ENCODE measurements at regions not wholly inside any gene's neighbourhood (a gene's known extent, or its start where the extent isn't known, plus 50 kb on each side); places are given as distances from the start of the nearest gene placed in this dataset.

DNA sequence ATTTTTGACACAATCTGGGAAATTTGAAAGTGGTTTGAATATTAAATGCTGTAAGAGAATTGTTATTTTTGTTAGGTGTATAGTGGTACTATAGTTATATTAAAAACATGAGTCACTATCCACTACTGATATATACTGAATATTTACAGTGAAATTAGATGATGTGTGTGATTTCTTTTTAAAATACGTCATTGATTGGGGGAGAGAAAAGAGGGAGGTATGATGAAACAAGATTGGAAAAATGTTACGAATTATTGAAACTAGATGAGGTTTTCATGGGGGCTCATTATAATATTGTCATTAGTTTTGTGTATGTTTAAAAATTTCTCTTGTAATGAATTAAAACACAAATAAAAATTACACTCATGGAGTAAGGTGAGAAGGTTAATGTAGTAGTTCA is 571.4 kb downstream of the HTR7 start:
- DNase-seq (ENCODE audit: low read depth) (no peak), FAIRE-seq (no peak)
- H3K4me3 Mint-ChIP-seq (ENCODE audit: unreplicated experiment) = no peak overlapping the region
- H3K4me1 ChIP-seq (ENCODE audit: insufficient read depth, low read length) = peaks cover 8% of the 10 kb centered on the region
- H2AFZ ChIP-seq (ENCODE audit: low read depth, low read length) = no peak overlapping the region
- H3K9ac ChIP-seq (ENCODE audit: low read length) = no peak overlapping the region
- no peak overlapping the region for H3K4me3 ChIP-seq (ENCODE audit: insufficient read depth, low read depth, low read length)
- no peaks in the 10 kb centered on the region for H4K20me1 ChIP-seq (ENCODE audit: insufficient read depth, low read length)
- no peak for TF ChIP-seq CTCF (IDR thresholded peaks at IDR 0.05; ENCODE audit: insufficient read depth, low read depth, low read length)
- no peak for TF ChIP-seq EZH2 (IDR thresholded peaks at IDR 0.05; ENCODE audit: insufficient read depth, low read length)
- no peaks in the 10 kb centered on the region for H3K27me3 ChIP-seq (ENCODE audit: insufficient read depth, low read length)
- no peak overlapping the region for H3K27ac ChIP-seq (ENCODE audit: low read depth, low read length)
- H3K36me3 Mint-ChIP-seq (ENCODE audit: low read depth, unreplicated experiment) = no peaks in the 10 kb centered on the region
- H3K9me3 Mint-ChIP-seq (ENCODE audit: unreplicated experiment) = no peaks in the 10 kb centered on the region
- H3K27ac Mint-ChIP-seq (ENCODE audit: unreplicated experiment) = no peak overlapping the region
- H3K4me1 Mint-ChIP-seq (ENCODE audit: low read depth, unreplicated experiment) = peaks cover 6% of the 10 kb centered on the region
- H3K36me3 ChIP-seq (ENCODE audit: insufficient read depth, low read length) = no peaks in the 10 kb centered on the region
- H3K9me3 ChIP-seq (ENCODE audit: insufficient read depth, low read depth, low read length) = no peaks in the 10 kb centered on the region
- no peaks in the 10 kb centered on the region for H3K79me2 ChIP-seq (ENCODE audit: insufficient read depth, low read length)
- no peaks in the 10 kb centered on the region for H3K27me3 Mint-ChIP-seq (ENCODE audit: low read depth, unreplicated experiment)
- H3K4me2 ChIP-seq (ENCODE audit: low read length) = no peak overlapping the region

- Histone ChIP-seq H2AFZ (ENCODE audit: low read depth, low read length) (no peak overlapping the region), H3K9me3 (ENCODE audit: insufficient read depth, low read depth, low read length) (no peaks in the 10 kb centered on the region), H3K79me2 (ENCODE audit: insufficient read depth, low read length) (no peaks in the 10 kb centered on the region), H3K4me3 (ENCODE audit: insufficient read depth, low read depth, low read length) (no peak overlapping the region), H3K9ac (ENCODE audit: low read length) (no peak overlapping the region), H3K4me2 (ENCODE audit: low read length) (no peak overlapping the region), H3K27me3 (ENCODE audit: insufficient read depth, low read length) (no peaks in the 10 kb centered on the region), H3K36me3 (ENCODE audit: insufficient read depth, low read length) (no peaks in the 10 kb centered on the region), H3K27ac (ENCODE audit: low read depth, low read length) (no peak overlapping the region), H4K20me1 (ENCODE audit: insufficient read depth, low read length) (no peaks in the 10 kb centered on the region), H3K4me1 (ENCODE audit: insufficient read depth, low read length) (peaks cover 8% of the 10 kb centered on the region)
- Mint-ChIP-seq H3K9me3 (ENCODE audit: unreplicated experiment) (no peaks in the 10 kb centered on the region), H3K36me3 (ENCODE audit: low read depth, unreplicated experiment) (no peaks in the 10 kb centered on the region), H3K4me3 (ENCODE audit: unreplicated experiment) (no peak overlapping the region), H3K4me1 (ENCODE audit: low read depth, unreplicated experiment) (peaks cover 6% of the 10 kb centered on the region), H3K27ac (ENCODE audit: unreplicated experiment) (no peak overlapping the region), H3K27me3 (ENCODE audit: low read depth, unreplicated experiment) (no peaks in the 10 kb centered on the region)
- DNase-seq (ENCODE audit: low read depth) = no peak
- FAIRE-seq = no peak
- TF ChIP-seq EZH2 (IDR thresholded peaks at IDR 0.05; ENCODE audit: insufficient read depth, low read length) (no peak), CTCF (IDR thresholded peaks at IDR 0.05; ENCODE audit: insufficient read depth, low read depth, low read length) (no peak)
These were observed 570.9 kb downstream of the HTR7 start for GRCh38 chr10:90286941-90287340.

DNA sequence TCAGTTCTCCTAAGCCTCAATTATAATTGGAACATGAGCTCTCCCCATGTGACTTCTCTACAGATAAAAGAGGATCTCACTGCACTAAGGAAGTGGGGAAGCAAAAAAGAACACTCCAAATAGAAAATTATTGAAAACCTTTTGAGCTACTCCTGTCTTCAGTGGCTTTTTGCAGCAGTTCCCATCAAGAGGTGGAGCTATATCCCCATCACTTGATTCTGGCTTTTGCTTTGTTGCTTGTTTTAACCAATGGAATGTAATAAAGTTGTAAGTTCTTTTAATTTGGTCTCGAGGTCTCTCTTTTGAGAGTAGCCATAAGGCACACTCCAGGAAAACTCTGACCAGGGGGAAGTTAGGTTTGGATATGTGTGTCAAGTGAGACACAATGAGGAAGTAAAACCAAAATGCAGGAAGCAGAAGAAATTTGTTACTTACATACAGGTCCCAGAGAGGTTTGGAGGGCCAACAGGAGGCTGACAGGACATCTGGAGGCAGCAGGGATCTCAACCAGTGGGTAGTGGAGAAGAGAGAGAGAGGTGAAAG is 569.4 kb downstream of the HTR7 start:
- no peak overlapping the region for H3K27ac Mint-ChIP-seq (ENCODE audit: unreplicated experiment)
- TF ChIP-seq CTCF (IDR thresholded peaks at IDR 0.05; ENCODE audit: insufficient read depth, low read depth, low read length) (peak; percentile 41), EZH2 (IDR thresholded peaks at IDR 0.05; ENCODE audit: insufficient read depth, low read length) (no peak)
- DNase-seq (ENCODE audit: low read depth) = peak; percentile 31

More for the DNA sequence above, 569.4 kb downstream of the HTR7 start:
- Mint-ChIP-seq H3K4me1 (ENCODE audit: low read depth, unreplicated experiment) (peaks cover 6% of the 10 kb centered on the region), H3K9me3 (ENCODE audit: unreplicated experiment) (no peaks in the 10 kb centered on the region), H3K4me3 (ENCODE audit: unreplicated experiment) (no peak overlapping the region), H3K27me3 (ENCODE audit: low read depth, unreplicated experiment) (no peaks in the 10 kb centered on the region), H3K36me3 (ENCODE audit: low read depth, unreplicated experiment) (no peaks in the 10 kb centered on the region)
- H3K4me1 ChIP-seq (ENCODE audit: insufficient read depth, low read length) = peaks cover 8% of the 10 kb centered on the region
- H3K27ac ChIP-seq (ENCODE audit: low read depth, low read length) = no peak overlapping the region
- H3K9ac ChIP-seq (ENCODE audit: low read length) = no peak overlapping the region
- H3K79me2 ChIP-seq (ENCODE audit: insufficient read depth, low read length) = no peaks in the 10 kb centered on the region
- no peaks in the 10 kb centered on the region for H3K27me3 ChIP-seq (ENCODE audit: insufficient read depth, low read length)
- peak overlapping the region; percentile 3 for H3K4me2 ChIP-seq (ENCODE audit: low read length)
- no peaks in the 10 kb centered on the region for H3K36me3 ChIP-seq (ENCODE audit: insufficient read depth, low read length)
- FAIRE-seq = no peak
- no peaks in the 10 kb centered on the region for H4K20me1 ChIP-seq (ENCODE audit: insufficient read depth, low read length)
- H3K4me3 ChIP-seq (ENCODE audit: insufficient read depth, low read depth, low read length) = no peak overlapping the region
- H2AFZ ChIP-seq (ENCODE audit: low read depth, low read length) = peak overlapping the region; percentile 29
- H3K9me3 ChIP-seq (ENCODE audit: insufficient read depth, low read depth, low read length) = no peaks in the 10 kb centered on the region
